H1 (cell line): ENCODE measurements at regions not wholly inside any gene's neighbourhood (a gene's known extent, or its start where the extent isn't known, plus 50 kb on each side); places are given as distances from the start of the nearest gene placed in this dataset.
"Not testable (repeated sequence)": the region's sequence is repeated elsewhere in the genome, so short reads cannot be mapped to it uniquely, and the experiment has no call there.

Experiments used
- CTCF ChIA-PET: fragments of 300-600 bp; sonication (Branson Sonifier 250); formaldehyde crosslinking; loops from one replicate; lab custom pipeline; 2021; ENCODE audit not compliant: partially characterized antibody; lab: Charles Lee
- POLR2A ChIA-PET: fragments of 300-600 bp; sonication (Branson Sonifier 250); formaldehyde crosslinking; loops from one replicate; lab custom pipeline; 2021; ENCODE audit warnings: inconsistent platforms; ENCODE audit not compliant: partially characterized antibody; lab: Charles Lee
- DNase-seq, 2 experiments: peaks; one replicate each; pipeline versions ENCODE4 v3.0.0 to v3.0.0-alpha.2; 2010 to 2022; ENCODE audit warnings: low spot score in 2 of 2, low read depth in 1 of 2, mixed read lengths in 1 of 2
- FAIRE-seq: peaks from 2 replicates; lab custom pipeline; 2011; peaks lifted over from hg19 to GRCh38; lab: Jason Lieb, UNC
- H2AFZ ChIP-seq: 2 replicates; pipeline ENCODE4 v1.8.1; 2012; ENCODE audit warnings: low read length, inconsistent platforms
- H2AK5ac ChIP-seq: 2 replicates; pipeline ENCODE4 v1.6.1; 2013; ENCODE audit warnings: low read depth, low read length
- H2BK120ac ChIP-seq: replicated peaks from 2 replicates; pipeline ENCODE3; 2013; ENCODE audit warnings: low read depth, low read length, inconsistent platforms
- H2BK12ac ChIP-seq: 2 replicates; pipeline ENCODE4 v1.6.1; 2013; ENCODE audit warnings: low read depth, low read length
- H2BK15ac ChIP-seq: 2 replicates; pipeline ENCODE4 v1.6.1; 2013; ENCODE audit warnings: low read length
- H2BK20ac ChIP-seq: 2 replicates; pipeline ENCODE4 v1.6.1; 2013; ENCODE audit warnings: low read length
- H2BK5ac ChIP-seq: 2 replicates; pipeline ENCODE4 v1.6.1; 2013; ENCODE audit warnings: low read depth, low read length
- H3K14ac ChIP-seq: 2 replicates; pipeline ENCODE4 v1.6.1; 2013; ENCODE audit warnings: inconsistent platforms; ENCODE audit not compliant: insufficient read length
- H3K18ac ChIP-seq: 2 replicates; pipeline ENCODE4 v1.6.1; 2013; ENCODE audit warnings: low read length; ENCODE audit errors: extremely low read depth
- H3K23ac ChIP-seq: 2 replicates; pipeline ENCODE4 v1.6.1; 2013; ENCODE audit warnings: inconsistent platforms; ENCODE audit not compliant: insufficient read length
- H3K23me2 ChIP-seq: 2 replicates; pipeline ENCODE4 v1.6.1; 2013; ENCODE audit warnings: low read depth, low read length
- H3K27ac ChIP-seq: 2 replicates; pipeline ENCODE4 v1.6.1; 2011; ENCODE audit warnings: low read depth, low read length, inconsistent platforms
- H3K27me3 ChIP-seq, 4 experiments: replicated peaks in 1 of 4; 1 replicate in 1 of 4; 2 replicates in 3 of 4; pipeline versions ENCODE4 v1.6.1 to v1.8.1; 2011 to 2013; ENCODE audit warnings: low read length in 3 of 4, mild to moderate bottlenecking in 3 of 4, inconsistent platforms in 2 of 4, mixed read lengths in 2 of 4, moderate library complexity in 1 of 4; ENCODE audit not compliant: control insufficient read depth in 3 of 4, insufficient read depth in 3 of 4; ENCODE audit errors: extremely low read depth in 1 of 4
- H3K36me3 ChIP-seq, 4 experiments: 2 replicates each; pipeline versions ENCODE4 v1.6.1 to v1.8.1; 2011 to 2013; ENCODE audit warnings: mild to moderate bottlenecking in 4 of 4, low read length in 3 of 4, moderate library complexity in 2 of 4, control low read depth in 1 of 4, inconsistent platforms in 1 of 4; ENCODE audit not compliant: insufficient read depth in 4 of 4, control insufficient read depth in 2 of 4
- H3K4ac ChIP-seq: replicated peaks from 2 replicates; pipeline ENCODE3; 2013; ENCODE audit warnings: low read length, low read depth, mixed read lengths, inconsistent platforms; ENCODE audit not compliant: insufficient read length
- H3K4me1 ChIP-seq, 4 experiments: replicated peaks in 1 of 4; 1 replicate in 1 of 4; 2 replicates in 3 of 4; pipeline versions ENCODE4 v1.6.1 to v1.8.1; 2011 to 2013; ENCODE audit warnings: low read length in 3 of 4, inconsistent platforms in 2 of 4, mixed read lengths in 1 of 4; ENCODE audit not compliant: insufficient read depth in 4 of 4, control insufficient read depth in 3 of 4
- H3K4me2 ChIP-seq, 2 experiments: 2 replicates each; pipeline versions ENCODE4 v1.6.1 to v1.8.1; 2011 to 2013; ENCODE audit warnings: low read depth in 2 of 2, low read length in 2 of 2, control low read depth in 1 of 2, inconsistent platforms in 1 of 2, mild to moderate bottlenecking in 1 of 2; ENCODE audit not compliant: insufficient read depth in 1 of 2
- H3K4me3 ChIP-seq, 4 experiments: fragments of 200-600, 300-600 bp in 1 of 4; sonication (generic), shearing (Covaris generic), sonication (Bioruptor Twin) in 1 of 4; 2 replicates each; pipeline versions ENCODE4 v1.5.1 to v1.8.1; 2011 to 2016; ENCODE audit warnings: low read length in 4 of 4, low read depth in 3 of 4, control low read depth in 2 of 4, inconsistent platforms in 2 of 4, mild to moderate bottlenecking in 2 of 4, mixed read lengths in 1 of 4, moderate library complexity in 1 of 4; ENCODE audit not compliant: insufficient read depth in 2 of 4; ENCODE audit errors: extremely low read depth in 1 of 4
- H3K56ac ChIP-seq: replicated peaks from 2 replicates; pipeline ENCODE3; 2013; ENCODE audit warnings: low read depth, mild to moderate bottlenecking, mixed read lengths, low read length, inconsistent platforms; ENCODE audit not compliant: insufficient read length
- H3K79me1 ChIP-seq: 2 replicates; pipeline ENCODE4 v1.6.1; 2013; ENCODE audit warnings: low read depth, low read length, control low read depth
- H3K79me2 ChIP-seq, 2 experiments: 2 replicates each; pipeline versions ENCODE4 v1.6.1 to v1.8.1; 2012 to 2013; ENCODE audit warnings: low read length in 2 of 2, mild to moderate bottlenecking in 2 of 2, inconsistent platforms in 1 of 2; ENCODE audit not compliant: insufficient read depth in 2 of 2, control insufficient read depth in 1 of 2
- H3K9ac ChIP-seq, 4 experiments: replicated peaks in 1 of 4; 1 replicate in 1 of 4; 2 replicates in 3 of 4; pipeline versions ENCODE4 v1.6.1 to v1.8.1; 2011 to 2013; ENCODE audit warnings: low read depth in 3 of 4, low read length in 3 of 4, control low read depth in 2 of 4, mild to moderate bottlenecking in 2 of 4, moderate library complexity in 2 of 4, inconsistent platforms in 1 of 4; ENCODE audit errors: extremely low read depth in 1 of 4
- H3K9me3 ChIP-seq, 2 experiments: 2 replicates each; pipeline versions ENCODE4 v1.6.1 to v1.8.1; 2012 to 2013; ENCODE audit warnings: mild to moderate bottlenecking in 2 of 2, moderate library complexity in 2 of 2, control low read depth in 1 of 2, inconsistent platforms in 1 of 2, low read depth in 1 of 2, low read length in 1 of 2, mixed read lengths in 1 of 2; ENCODE audit not compliant: insufficient read depth in 2 of 2
- H4K20me1 ChIP-seq, 2 experiments: replicated peaks in 1 of 2; 2 replicates each; pipeline versions ENCODE3 to v1.8.1; 2011 to 2013; ENCODE audit warnings: inconsistent platforms in 2 of 2, low read length in 2 of 2, mild to moderate bottlenecking in 1 of 2; ENCODE audit not compliant: insufficient read depth in 2 of 2, control insufficient read depth in 1 of 2
- H4K5ac ChIP-seq: 2 replicates; pipeline ENCODE4 v1.6.1; 2013; ENCODE audit warnings: low read length, low read depth, mixed read lengths, inconsistent platforms; ENCODE audit not compliant: insufficient read length
- H4K8ac ChIP-seq: 2 replicates; pipeline ENCODE4 v1.8.0; 2013; ENCODE audit warnings: mild to moderate bottlenecking, moderate library complexity, low read length, inconsistent platforms; ENCODE audit not compliant: insufficient read depth; ENCODE audit errors: extremely low read depth
- H4K91ac ChIP-seq: replicated peaks from 2 replicates; pipeline ENCODE3; 2013; ENCODE audit warnings: low read length, mixed read lengths, inconsistent platforms; ENCODE audit not compliant: insufficient read length
- WGBS, 2 experiments: shearing (Covaris generic) in 1 of 2; methylation state at CpG; one replicate each; pipeline versions ENCODE4 v1.1.6 to v1.1.7; 2013 to 2015; ENCODE audit warnings: low lambda C conversion rate in 2 of 2, mixed read lengths in 2 of 2, inconsistent platforms in 1 of 2, low coverage in 1 of 2, missing lambda C conversion rate in 1 of 2; ENCODE audit not compliant: insufficient replicate concordance in 2 of 2, insufficient coverage in 1 of 2, insufficient read length in 1 of 2; ENCODE audit errors: extremely low coverage in 1 of 2, missing lambda C conversion rate in 1 of 2; 5-methylcytosine and 5-hydroxymethylcytosine counted together

DNA sequence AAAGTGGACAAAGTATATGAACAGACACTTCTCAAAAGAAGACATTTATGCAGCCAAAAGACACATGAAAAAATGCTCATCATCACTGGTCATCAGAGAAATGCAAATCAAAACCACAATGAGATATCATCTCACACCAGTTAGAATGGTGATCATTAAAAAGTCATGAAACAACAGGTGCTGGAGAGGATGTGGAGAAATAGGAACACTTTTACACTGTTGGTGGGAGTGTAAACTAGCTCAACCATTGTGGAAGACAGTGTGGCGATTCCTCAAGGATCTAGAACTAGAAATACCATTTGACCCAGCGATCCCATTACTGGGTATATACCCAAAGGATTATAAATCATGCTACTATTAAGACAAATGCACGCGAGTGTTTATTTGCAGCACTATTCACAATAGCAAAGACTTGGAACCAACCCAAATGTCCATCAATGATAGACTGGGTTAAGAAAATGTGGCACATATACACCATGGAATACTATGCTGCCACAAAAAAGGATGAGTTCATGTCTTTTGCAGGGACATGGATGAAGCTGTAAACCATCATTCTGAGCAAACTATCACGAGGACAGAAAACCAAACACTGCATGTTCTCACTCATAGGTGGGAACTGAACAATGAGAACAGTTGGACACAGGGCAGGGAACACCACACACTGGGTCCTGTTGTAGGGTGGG is 73.1 kb upstream of the RHOU start:
- H3K18ac ChIP-seq, H2BK20ac ChIP-seq, H4K20me1 ChIP-seq, H3K27ac ChIP-seq, H3K9ac ChIP-seq, FAIRE-seq, H2BK12ac ChIP-seq, H3K9me3 ChIP-seq, H3K4me1 ChIP-seq, H3K79me2 ChIP-seq, H3K56ac ChIP-seq, H3K4me2 ChIP-seq, H3K23ac ChIP-seq, H3K14ac ChIP-seq, H2BK15ac ChIP-seq, H3K79me1 ChIP-seq, H4K91ac ChIP-seq, H2AK5ac ChIP-seq, H2BK5ac ChIP-seq, H2BK120ac ChIP-seq, DNase-seq, POLR2A ChIA-PET, H3K4me3 ChIP-seq, H3K23me2 ChIP-seq, H2AFZ ChIP-seq, H4K5ac ChIP-seq, H3K27me3 ChIP-seq, H3K4ac ChIP-seq, H4K8ac ChIP-seq, H3K36me3 ChIP-seq: not testable (repeated sequence)
- WGBS, 2 experiments = 90% methylated on average over 5 of the region's 5 CpGs; no CpG with 5 or more reads in 1 of the 2 experiments
- CTCF ChIA-PET = interaction anchor here (0.8 to 3.0 kb wide), 3 partner anchors 11 to 592 kb away, joined by 3 to 18 read pairs (median 6); no protein-coding TSS in a partner anchor
